GM06990 (cell line): ENCODE measurements at regions not wholly inside any gene's neighbourhood (a gene's known extent, or its start where the extent isn't known, plus 50 kb on each side); places are given as distances from the start of the nearest gene placed in this dataset.

Experiments used
- DNase-seq: peaks from one replicate; pipeline ENCODE4 v3.0.0-alpha.2; 2011; ENCODE audit not compliant: insufficient read length; ENCODE audit errors: extremely low read depth
- H3K27me3 ChIP-seq: replicated peaks from 2 replicates; pipeline ENCODE4 v1.6.0; 2011; ENCODE audit warnings: low read length; ENCODE audit not compliant: control insufficient read depth, insufficient read depth
- H3K36me3 ChIP-seq: 2 replicates; pipeline ENCODE4 v1.5.1; 2011; ENCODE audit warnings: low read length; ENCODE audit not compliant: control insufficient read depth, insufficient read depth
- H3K4me3 ChIP-seq: replicated peaks from 2 replicates; pipeline ENCODE4 v1.5.1; 2011; ENCODE audit warnings: low read depth, mild to moderate bottlenecking, control low read depth, low read length
- TF ChIP-seq, protein P1 (sequence below): IDR thresholded peaks from 2 replicates; pipeline ENCODE4 v1.5.1; 2011; ENCODE audit warnings: low read length, control low read depth, mild to moderate bottlenecking, inconsistent platforms; ENCODE audit not compliant: insufficient read depth, poor library complexity, severe bottlenecking

DNA sequence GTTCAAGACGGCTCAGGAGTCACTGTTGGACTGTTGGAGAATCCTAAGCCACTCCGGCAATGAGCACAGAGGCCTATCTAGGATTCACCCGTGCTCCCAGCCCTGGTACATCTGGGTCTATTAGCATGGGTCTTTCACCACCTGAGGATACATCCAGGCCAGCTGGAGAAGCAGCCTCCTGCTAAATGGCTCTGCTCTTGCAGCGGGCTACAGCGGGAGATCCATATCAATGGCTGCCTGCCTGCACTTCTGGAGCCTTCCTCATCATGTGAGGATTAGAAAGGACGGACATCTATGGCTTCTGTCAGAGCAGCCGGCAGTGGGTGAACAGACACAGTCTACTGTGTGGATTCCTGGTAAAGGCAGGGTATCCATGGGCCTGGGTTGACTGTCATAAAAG, 357.4 kb downstream of the MLLT3 start:
- TF ChIP-seq, protein P1, sequence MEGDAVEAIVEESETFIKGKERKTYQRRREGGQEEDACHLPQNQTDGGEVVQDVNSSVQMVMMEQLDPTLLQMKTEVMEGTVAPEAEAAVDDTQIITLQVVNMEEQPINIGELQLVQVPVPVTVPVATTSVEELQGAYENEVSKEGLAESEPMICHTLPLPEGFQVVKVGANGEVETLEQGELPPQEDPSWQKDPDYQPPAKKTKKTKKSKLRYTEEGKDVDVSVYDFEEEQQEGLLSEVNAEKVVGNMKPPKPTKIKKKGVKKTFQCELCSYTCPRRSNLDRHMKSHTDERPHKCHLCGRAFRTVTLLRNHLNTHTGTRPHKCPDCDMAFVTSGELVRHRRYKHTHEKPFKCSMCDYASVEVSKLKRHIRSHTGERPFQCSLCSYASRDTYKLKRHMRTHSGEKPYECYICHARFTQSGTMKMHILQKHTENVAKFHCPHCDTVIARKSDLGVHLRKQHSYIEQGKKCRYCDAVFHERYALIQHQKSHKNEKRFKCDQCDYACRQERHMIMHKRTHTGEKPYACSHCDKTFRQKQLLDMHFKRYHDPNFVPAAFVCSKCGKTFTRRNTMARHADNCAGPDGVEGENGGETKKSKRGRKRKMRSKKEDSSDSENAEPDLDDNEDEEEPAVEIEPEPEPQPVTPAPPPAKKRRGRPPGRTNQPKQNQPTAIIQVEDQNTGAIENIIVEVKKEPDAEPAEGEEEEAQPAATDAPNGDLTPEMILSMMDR, result no peak

GRCh38 chr9:20262611-20263010, 359.7 kb downstream of the MLLT3 start:
- Histone ChIP-seq H3K36me3 (no peaks in the 10 kb centered on the region), H3K27me3 (no peaks in the 10 kb centered on the region), H3K4me3 (no peak overlapping the region)
- DNase-seq, result no peak
- TF ChIP-seq, protein P1, result no peak

More for the DNA sequence above, 357.4 kb downstream of the MLLT3 start:
- Histone ChIP-seq H3K4me3 (no peak overlapping the region), H3K27me3 (no peaks in the 10 kb centered on the region), H3K36me3 (no peaks in the 10 kb centered on the region)
- DNase-seq, result no peak

DNA sequence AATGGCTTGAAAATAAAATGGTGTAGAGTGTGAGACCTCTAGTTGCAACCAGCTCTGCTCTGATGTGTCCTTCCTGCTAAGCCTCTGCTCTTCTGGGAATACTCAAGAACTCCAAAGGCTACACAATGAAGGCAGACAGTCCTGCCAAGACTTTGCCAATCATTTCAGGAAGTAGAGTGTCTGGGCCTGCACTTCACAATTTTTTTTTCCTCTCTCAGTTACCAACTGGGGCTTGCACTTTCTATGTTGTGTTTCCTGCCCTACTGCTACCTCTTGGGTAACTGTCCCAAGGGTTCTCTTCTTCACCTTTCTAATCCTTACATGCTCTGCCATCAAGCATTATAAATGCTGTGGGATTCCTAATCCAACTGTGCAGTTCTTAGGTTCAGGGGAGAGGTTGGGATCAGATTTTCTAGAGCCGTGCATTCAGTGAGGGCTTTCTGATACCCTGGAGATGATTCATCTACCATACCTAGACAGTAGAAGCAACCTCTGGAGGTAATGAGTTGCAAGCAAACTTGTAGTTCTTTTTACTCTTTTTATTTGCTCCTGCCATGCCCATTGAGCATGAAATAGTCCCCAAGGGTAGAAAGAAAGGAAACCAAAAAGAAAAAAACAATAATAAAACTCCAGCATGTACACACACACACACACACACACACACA, 365.9 kb downstream of the MLLT3 start:
- no peaks in the 10 kb centered on the region for H3K36me3 ChIP-seq
- DNase-seq, result no peak
- no peaks in the 10 kb centered on the region; the same call in none of the 2 replicates for H3K27me3 ChIP-seq
- H3K4me3 ChIP-seq, result no peak overlapping the region
- TF ChIP-seq, protein P1, result no peak

DNA sequence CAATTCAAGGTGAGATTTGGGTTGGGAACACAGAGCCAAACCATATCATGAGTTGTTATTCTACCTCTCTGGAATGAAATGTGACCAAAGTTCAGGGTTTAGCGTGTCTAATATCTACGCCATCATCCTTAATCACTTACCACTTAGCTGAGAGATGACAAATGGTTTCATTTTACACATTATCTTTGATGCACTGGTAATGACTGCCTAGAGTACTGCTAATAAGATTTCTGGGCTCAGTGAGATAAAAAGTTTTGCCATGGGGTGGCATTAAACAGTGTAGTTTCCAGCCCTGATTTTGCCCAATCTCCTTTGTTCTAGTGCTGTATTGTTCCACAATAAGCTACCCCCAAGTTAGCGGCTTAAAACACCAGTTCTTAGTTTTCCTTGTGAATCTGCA, 367.2 kb downstream of the MLLT3 start:
- DNase-seq, result no peak
- Histone ChIP-seq H3K27me3 (no peaks in the 10 kb centered on the region; the same call in none of the 2 replicates), H3K36me3 (no peaks in the 10 kb centered on the region), H3K4me3 (no peak overlapping the region)
- TF ChIP-seq, protein P1, result no peak

GRCh38 chr9:20253635-20254034, 368.7 kb downstream of the MLLT3 start:
- no peaks in the 10 kb centered on the region for H3K36me3 ChIP-seq

More at GRCh38 chr9:20253635-20254034, 368.7 kb downstream of the MLLT3 start:
- DNase-seq, result no peak
- H3K27me3 ChIP-seq, result no peaks in the 10 kb centered on the region; the same call in none of the 2 replicates
- TF ChIP-seq, protein P1, result no peak
- H3K4me3 ChIP-seq, result no peak overlapping the region
